ENCODE measurements at regions not wholly inside any gene's neighbourhood (a gene's known extent, or its start where the extent isn't known, plus 50 kb on each side); places are given as distances from the start of the nearest gene placed in this dataset.
A peak's percentile ranks its signal among the peaks of the same experiment; 100 is the strongest.

DNA sequence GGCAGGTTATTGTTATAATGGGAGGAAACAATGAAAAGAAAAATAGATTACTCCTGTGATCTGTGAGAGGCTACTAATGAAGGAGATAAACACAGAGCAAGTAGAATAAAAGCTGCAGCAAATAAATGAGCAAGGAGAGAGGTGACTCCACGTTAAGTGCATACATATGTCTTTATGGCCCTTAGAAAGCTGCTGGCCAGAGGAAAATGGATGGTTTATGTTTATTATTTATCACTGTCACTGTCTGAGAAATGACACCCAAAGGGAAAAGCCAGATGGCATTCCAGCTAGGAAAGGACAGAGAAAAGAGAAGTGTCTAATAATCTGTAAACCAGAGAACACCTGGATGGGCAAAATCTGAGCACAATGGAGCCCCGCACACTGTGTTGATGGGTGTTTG lies 122.9 kb upstream of the DDX18 start:
- H3K4ac ChIP-seq (replicated peaks; ENCODE audit: insufficient read length, low read depth, low read length) = no peak overlapping the region
- H3K56ac ChIP-seq (replicated peaks; ENCODE audit: insufficient read length, low read depth, low read length) = no peak overlapping the region
- H3K14ac ChIP-seq (ENCODE audit: insufficient read length) = no peak overlapping the region
- H2BK20ac ChIP-seq (ENCODE audit: low read length) = no peak overlapping the region
- CTCF ChIA-PET (ENCODE audit: partially characterized antibody) = no interaction called here
- FAIRE-seq = no peak
- POLR2A ChIA-PET (ENCODE audit: partially characterized antibody) = no interaction called here
- no peak overlapping the region for H3K4me2 ChIP-seq (ENCODE audit: insufficient read depth in 1 of 2, low read depth in 2 of 2, low read length in 2 of 2)
- peak overlapping the region; percentile 36; the same call in 1 of the 2 replicates for H2AFZ ChIP-seq (ENCODE audit: low read length)
- no peak for DNase-seq (ENCODE audit: low read depth in 1 of 2, low spot score in 2 of 2)
- no peaks in the 10 kb centered on the region for H3K79me2 ChIP-seq (ENCODE audit: control insufficient read depth in 1 of 2, insufficient read depth in 2 of 2, low read length in 2 of 2)
- no peaks in the 10 kb centered on the region for H3K9me3 ChIP-seq (ENCODE audit: insufficient read depth in 2 of 2, low read depth in 1 of 2, low read length in 1 of 2)
- peaks cover 0 to 2% (median 0%) of the 10 kb centered on the region in 4 experiments; a peak in 2 of 7 replicates for H3K4me1 ChIP-seq (replicated peaks in 1 of 4; ENCODE audit: control insufficient read depth in 3 of 4, insufficient read depth in 4 of 4, low read length in 3 of 4)
- no peaks in the 10 kb centered on the region for H4K20me1 ChIP-seq (replicated peaks in 1 of 2; ENCODE audit: control insufficient read depth in 1 of 2, insufficient read depth in 2 of 2, low read length in 2 of 2)
- no peak overlapping the region for H2BK15ac ChIP-seq (ENCODE audit: low read length)
- no peak for TF ChIP-seq CBX8 (IDR thresholded peaks at IDR 0.05; ENCODE audit: borderline replicate concordance, low read depth, low read length)
- TF ChIP-seq BACH1 (IDR thresholded peaks at IDR 0.05; ENCODE audit: low read length) = no peak
- no peak for TF ChIP-seq SIX5 (IDR thresholded peaks at IDR 0.05; ENCODE audit: low read depth, low read length)
- TF ChIP-seq BRCA1 (IDR thresholded peaks at IDR 0.05; ENCODE audit: low read depth, low read length) = no peak
- no peak for TF ChIP-seq TEAD4 (IDR thresholded peaks at IDR 0.05; ENCODE audit: low read depth, low read length)
- no peak for TF ChIP-seq GABPA (IDR thresholded peaks at IDR 0.05; ENCODE audit: borderline replicate concordance, insufficient read depth, low read length)
- TF ChIP-seq SRF (IDR thresholded peaks at IDR 0.05; ENCODE audit: low read depth, low read length) = no peak
- TF ChIP-seq GTF2F1 (IDR thresholded peaks at IDR 0.05; ENCODE audit: borderline replicate concordance, low read depth, low read length) = no peak
- TF ChIP-seq CBX5 (IDR thresholded peaks at IDR 0.05; ENCODE audit: low read depth, low read length) = no peak
- TF ChIP-seq KDM5A (IDR thresholded peaks at IDR 0.05; ENCODE audit: low read length) = no peak
- no peak for TF ChIP-seq SP4 (IDR thresholded peaks at IDR 0.05; ENCODE audit: low read length)
- TF ChIP-seq JUND (IDR thresholded peaks at IDR 0.05; ENCODE audit: low read length) = no peak
- no peak for TF ChIP-seq MAFK (IDR thresholded peaks at IDR 0.05; ENCODE audit: low read depth, low read length)
- no peak overlapping the region for H4K5ac ChIP-seq (ENCODE audit: insufficient read length, low read depth, low read length)
- 93% methylated on average over 2 of the region's 2 CpGs; no CpG with 5 or more reads in 1 of the 2 experiments for WGBS, 2 experiments (ENCODE audit: extremely low coverage in 1 of 2, insufficient coverage in 1 of 2, insufficient read length in 1 of 2, insufficient replicate concordance in 2 of 2, low coverage in 1 of 2, low lambda C conversion rate in 2 of 2, missing lambda C conversion rate in 1 of 2)
- no peaks in the 10 kb centered on the region for H3K23me2 ChIP-seq (ENCODE audit: low read depth, low read length)
- H3K27ac ChIP-seq (ENCODE audit: low read depth, low read length) = no peak overlapping the region
- H3K79me1 ChIP-seq (ENCODE audit: low read depth, low read length) = no peaks in the 10 kb centered on the region
- H2BK12ac ChIP-seq (ENCODE audit: low read depth, low read length) = no peak overlapping the region
- no peak overlapping the region for H2BK120ac ChIP-seq (replicated peaks; ENCODE audit: low read depth, low read length)
- no peak overlapping the region for H2AK5ac ChIP-seq (ENCODE audit: low read depth, low read length)
- H3K23ac ChIP-seq (ENCODE audit: insufficient read length) = no peak overlapping the region
- no peak overlapping the region for H4K8ac ChIP-seq (ENCODE audit: extremely low read depth, insufficient read depth, low read length)
- H3K9ac ChIP-seq (replicated peaks in 1 of 4; ENCODE audit: extremely low read depth in 1 of 4, low read depth in 3 of 4, low read length in 3 of 4) = no peak overlapping the region
- no peak overlapping the region for H3K4me3 ChIP-seq (ENCODE audit: extremely low read depth in 1 of 4, insufficient read depth in 2 of 4, low read depth in 3 of 4, low read length in 4 of 4)
- H3K18ac ChIP-seq (ENCODE audit: extremely low read depth, low read length) = no peak overlapping the region
- H4K91ac ChIP-seq (replicated peaks; ENCODE audit: insufficient read length, low read length) = no peak overlapping the region
- no peak overlapping the region for H2BK5ac ChIP-seq (ENCODE audit: low read depth, low read length)
- no peaks in the 10 kb centered on the region for H3K36me3 ChIP-seq (ENCODE audit: control insufficient read depth in 2 of 4, insufficient read depth in 4 of 4, low read length in 3 of 4)
- H3K27me3 ChIP-seq (replicated peaks in 1 of 4; ENCODE audit: control insufficient read depth in 3 of 4, extremely low read depth in 1 of 4, insufficient read depth in 3 of 4, low read length in 3 of 4) = no peaks in the 10 kb centered on the region; a peak in 1 of 7 replicates
